ENCODE measurements at regions not wholly inside any gene's neighbourhood (a gene's known extent, or its start where the extent isn't known, plus 50 kb on each side); places are given as distances from the start of the nearest gene placed in this dataset.

DNA sequence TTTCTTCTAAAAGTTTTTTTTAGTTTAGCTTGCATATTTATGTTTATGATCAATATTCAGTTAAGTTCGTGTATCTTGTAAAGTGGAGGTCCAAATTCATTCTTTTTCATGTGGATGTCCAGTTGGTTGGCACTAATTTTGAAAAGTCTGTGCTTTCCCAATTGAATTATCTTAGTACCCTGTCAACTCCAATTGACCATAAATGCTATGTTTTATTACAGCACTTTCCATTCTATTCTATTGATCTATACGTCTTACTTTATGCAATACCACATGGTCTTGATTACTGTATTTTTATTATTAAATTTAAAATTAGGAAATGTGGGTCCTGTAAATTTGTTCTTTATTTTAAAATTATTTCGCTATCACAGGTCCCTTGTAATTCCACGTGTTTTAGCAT lies 837.6 kb upstream of the SLC10A2 start:
- TF ChIP-seq, protein P1, sequence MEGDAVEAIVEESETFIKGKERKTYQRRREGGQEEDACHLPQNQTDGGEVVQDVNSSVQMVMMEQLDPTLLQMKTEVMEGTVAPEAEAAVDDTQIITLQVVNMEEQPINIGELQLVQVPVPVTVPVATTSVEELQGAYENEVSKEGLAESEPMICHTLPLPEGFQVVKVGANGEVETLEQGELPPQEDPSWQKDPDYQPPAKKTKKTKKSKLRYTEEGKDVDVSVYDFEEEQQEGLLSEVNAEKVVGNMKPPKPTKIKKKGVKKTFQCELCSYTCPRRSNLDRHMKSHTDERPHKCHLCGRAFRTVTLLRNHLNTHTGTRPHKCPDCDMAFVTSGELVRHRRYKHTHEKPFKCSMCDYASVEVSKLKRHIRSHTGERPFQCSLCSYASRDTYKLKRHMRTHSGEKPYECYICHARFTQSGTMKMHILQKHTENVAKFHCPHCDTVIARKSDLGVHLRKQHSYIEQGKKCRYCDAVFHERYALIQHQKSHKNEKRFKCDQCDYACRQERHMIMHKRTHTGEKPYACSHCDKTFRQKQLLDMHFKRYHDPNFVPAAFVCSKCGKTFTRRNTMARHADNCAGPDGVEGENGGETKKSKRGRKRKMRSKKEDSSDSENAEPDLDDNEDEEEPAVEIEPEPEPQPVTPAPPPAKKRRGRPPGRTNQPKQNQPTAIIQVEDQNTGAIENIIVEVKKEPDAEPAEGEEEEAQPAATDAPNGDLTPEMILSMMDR (IDR thresholded peaks at IDR 0.05; ENCODE audit: low read depth, low read length), result no peak
- no peak for TF ChIP-seq EZH2phosphoT487 (IDR thresholded peaks at IDR 0.05; ENCODE audit: low read depth)

Measured in OCI-LY3 (cell line).